ENCODE measurements at regions not wholly inside any gene's neighbourhood (a gene's known extent, or its start where the extent isn't known, plus 50 kb on each side); places are given as distances from the start of the nearest gene placed in this dataset.

DNA sequence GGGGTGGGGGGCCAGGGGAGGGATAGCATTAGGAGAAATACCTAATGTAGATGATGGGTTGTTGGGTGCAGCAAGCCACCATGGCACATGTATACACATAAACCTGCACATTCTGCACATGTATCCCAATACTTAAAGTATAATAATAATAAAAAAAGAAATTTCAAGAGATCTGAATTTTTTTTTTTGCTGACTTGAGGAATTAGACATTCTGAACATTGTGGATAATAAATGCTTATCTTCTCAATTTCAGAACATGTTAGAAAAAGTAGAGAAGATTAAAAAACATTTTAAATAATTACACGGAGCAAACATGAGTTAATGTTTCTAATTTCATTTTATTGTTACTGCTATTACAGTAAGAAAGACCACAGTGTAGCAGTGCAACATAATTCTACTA, 230.4 kb downstream of the DTHD1 start:
- Histone ChIP-seq H3K27ac (no peak overlapping the region), H3K9me3 (no peaks in the 10 kb centered on the region), H3K36me3 (no peaks in the 10 kb centered on the region), H3K4me3 (no peak overlapping the region), H3K4me1 (no peaks in the 10 kb centered on the region), H3K27me3 (no peaks in the 10 kb centered on the region)
- DNase-seq = no peak
- TF ChIP-seq POLR2A (IDR thresholded peaks at IDR 0.05) = no peak
- TF ChIP-seq POLR2AphosphoS5 (IDR thresholded peaks at IDR 0.05) = no peak
- no peak for TF ChIP-seq EP300 (IDR thresholded peaks at IDR 0.05)
- TF ChIP-seq, protein P1, sequence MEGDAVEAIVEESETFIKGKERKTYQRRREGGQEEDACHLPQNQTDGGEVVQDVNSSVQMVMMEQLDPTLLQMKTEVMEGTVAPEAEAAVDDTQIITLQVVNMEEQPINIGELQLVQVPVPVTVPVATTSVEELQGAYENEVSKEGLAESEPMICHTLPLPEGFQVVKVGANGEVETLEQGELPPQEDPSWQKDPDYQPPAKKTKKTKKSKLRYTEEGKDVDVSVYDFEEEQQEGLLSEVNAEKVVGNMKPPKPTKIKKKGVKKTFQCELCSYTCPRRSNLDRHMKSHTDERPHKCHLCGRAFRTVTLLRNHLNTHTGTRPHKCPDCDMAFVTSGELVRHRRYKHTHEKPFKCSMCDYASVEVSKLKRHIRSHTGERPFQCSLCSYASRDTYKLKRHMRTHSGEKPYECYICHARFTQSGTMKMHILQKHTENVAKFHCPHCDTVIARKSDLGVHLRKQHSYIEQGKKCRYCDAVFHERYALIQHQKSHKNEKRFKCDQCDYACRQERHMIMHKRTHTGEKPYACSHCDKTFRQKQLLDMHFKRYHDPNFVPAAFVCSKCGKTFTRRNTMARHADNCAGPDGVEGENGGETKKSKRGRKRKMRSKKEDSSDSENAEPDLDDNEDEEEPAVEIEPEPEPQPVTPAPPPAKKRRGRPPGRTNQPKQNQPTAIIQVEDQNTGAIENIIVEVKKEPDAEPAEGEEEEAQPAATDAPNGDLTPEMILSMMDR (IDR thresholded peaks at IDR 0.05) = no peak
- WGBS, 2 donors = 88 to 93% methylated on average over 1 of the region's 1 CpG
- intact Hi-C loops (cut with DNase I) = no loop called here

DNA sequence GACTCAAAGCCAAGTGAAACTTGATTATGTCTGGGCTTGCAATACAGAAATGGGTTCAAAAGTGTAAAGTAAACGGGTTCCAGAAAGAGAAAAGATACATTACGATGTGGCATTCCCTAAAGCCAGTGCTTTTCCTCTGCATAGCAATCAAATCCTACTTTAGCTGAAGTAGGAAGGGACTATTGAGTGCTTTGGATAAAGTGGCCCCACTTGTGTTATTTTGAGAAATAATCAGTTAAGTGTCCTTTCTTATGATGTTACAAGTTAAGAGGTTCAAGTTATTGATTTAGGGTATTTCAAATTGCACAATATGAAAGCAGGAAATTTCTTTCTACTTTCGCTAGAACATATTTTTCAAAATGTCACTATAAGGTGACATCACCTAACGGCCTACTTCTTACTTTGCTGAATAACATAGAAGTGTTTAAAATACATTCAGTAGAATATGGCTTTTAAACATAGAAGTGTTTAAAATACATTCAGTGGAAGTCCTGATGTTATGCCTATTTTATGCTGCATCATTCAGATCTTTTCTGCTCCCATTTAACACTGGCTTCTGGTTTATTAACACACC, 235.2 kb downstream of the DTHD1 start:
- Histone ChIP-seq H3K27ac (no peak overlapping the region), H3K4me3 (no peak overlapping the region), H3K36me3 (no peaks in the 10 kb centered on the region), H3K4me1 (no peaks in the 10 kb centered on the region), H3K27me3 (no peaks in the 10 kb centered on the region), H3K9me3 (no peaks in the 10 kb centered on the region)
- intact Hi-C loops (cut with DNase I) = no loop called here
- no peak for DNase-seq
- TF ChIP-seq POLR2A (IDR thresholded peaks at IDR 0.05) (no peak), EP300 (IDR thresholded peaks at IDR 0.05) (no peak), POLR2AphosphoS5 (IDR thresholded peaks at IDR 0.05) (no peak)
- TF ChIP-seq, protein P1 (IDR thresholded peaks at IDR 0.05) = no peak
- 80 to 82% methylated on average over 4 of the region's 4 CpGs for WGBS, 2 donors

DNA sequence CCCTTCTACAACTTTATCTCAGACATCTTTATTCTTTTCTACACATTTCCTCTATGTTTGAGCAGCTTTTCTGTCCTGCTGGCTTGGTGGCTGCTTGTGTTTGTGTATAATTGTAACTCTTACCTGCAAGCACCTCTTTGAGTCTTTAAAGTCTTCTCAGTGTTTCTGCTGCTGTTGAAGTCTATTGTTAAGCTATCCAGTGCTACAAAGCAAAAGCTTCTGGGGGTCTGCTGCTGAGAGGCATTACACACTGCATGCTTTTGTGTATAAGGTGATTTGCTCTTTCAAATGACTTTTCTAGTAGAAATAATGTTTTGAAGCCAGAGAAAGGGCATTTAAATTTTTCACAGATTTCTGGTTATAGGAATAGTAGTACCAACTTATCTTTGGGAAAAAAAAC, 241.8 kb downstream of the DTHD1 start:
- intact Hi-C loops (cut with DNase I) = no loop called here
- TF ChIP-seq, protein P1 (IDR thresholded peaks at IDR 0.05) = no peak
- TF ChIP-seq EP300 (IDR thresholded peaks at IDR 0.05) (no peak), POLR2A (IDR thresholded peaks at IDR 0.05) (no peak), POLR2AphosphoS5 (IDR thresholded peaks at IDR 0.05) (no peak)
- H3K4me1 ChIP-seq = no peaks in the 10 kb centered on the region

DNA sequence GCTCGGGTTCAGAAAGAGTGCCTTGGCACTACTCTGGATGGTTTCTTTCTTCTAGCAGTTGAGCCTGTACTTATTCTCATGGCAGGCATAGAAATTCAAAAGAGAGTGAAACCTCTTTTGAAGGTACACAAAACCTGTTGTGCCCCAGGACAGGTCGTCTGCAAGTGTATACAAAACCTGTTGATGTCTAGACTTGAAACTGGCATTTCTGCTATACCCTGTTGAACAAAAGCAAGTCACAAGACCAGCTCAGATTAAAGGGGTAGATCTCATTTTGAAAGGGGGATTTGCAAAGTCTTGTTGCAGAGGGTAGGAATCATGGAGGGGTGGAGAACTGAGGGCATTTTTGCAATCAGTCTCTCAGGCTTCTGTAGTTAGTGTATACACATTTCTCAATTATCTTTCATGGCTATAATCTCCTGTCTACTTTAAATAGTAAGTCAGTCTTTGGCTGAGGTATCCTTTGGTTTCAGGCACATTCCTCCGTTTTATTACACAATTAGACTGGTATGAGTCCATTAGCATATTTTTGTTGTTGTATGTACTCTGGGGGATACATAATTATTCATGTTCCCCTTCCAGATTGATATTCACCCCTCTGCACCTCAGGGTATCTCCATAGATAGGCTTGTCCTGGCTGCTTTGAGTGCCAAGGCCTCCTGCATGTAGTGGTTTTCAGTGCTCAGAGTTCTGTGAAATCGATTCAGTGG, 251.4 kb downstream of the DTHD1 start:
- no peak overlapping the region for H3K27ac ChIP-seq
- TF ChIP-seq, protein P1 (IDR thresholded peaks at IDR 0.05) = no peak
- TF ChIP-seq EP300 (IDR thresholded peaks at IDR 0.05) (no peak), POLR2A (IDR thresholded peaks at IDR 0.05) (no peak), POLR2AphosphoS5 (IDR thresholded peaks at IDR 0.05) (no peak)
- H3K27me3 ChIP-seq = no peaks in the 10 kb centered on the region
- H3K4me1 ChIP-seq = no peaks in the 10 kb centered on the region
- DNase-seq = no peak
- no peaks in the 10 kb centered on the region for H3K36me3 ChIP-seq
- peaks cover 0 to 4% (median 2%) of the 10 kb centered on the region in 4 donors for H3K9me3 ChIP-seq
- 62% methylated on average over 4 of the region's 4 CpGs for WGBS, 2 donors
- intact Hi-C loops (cut with DNase I) = no loop called here
- no peak overlapping the region for H3K4me3 ChIP-seq

More for the DNA sequence above, 241.8 kb downstream of the DTHD1 start:
- H3K27me3 ChIP-seq = no peaks in the 10 kb centered on the region
- H3K36me3 ChIP-seq = no peaks in the 10 kb centered on the region
- no peaks in the 10 kb centered on the region for H3K9me3 ChIP-seq
- DNase-seq = no peak
- H3K27ac ChIP-seq = no peak overlapping the region
- H3K4me3 ChIP-seq = no peak overlapping the region

All from sigmoid colon (tissue), 6 donors.